CD4-positive, alpha-beta T cell treated with Interleukin-1 beta for 1 hour (primary cell): ENCODE measurements at regions not wholly inside any gene's neighbourhood (a gene's known extent, or its start where the extent isn't known, plus 50 kb on each side); places are given as distances from the start of the nearest gene placed in this dataset.

ENCODE experiments used
- DNase-seq, 2 donors: peaks; one replicate each; pipeline ENCODE4 v3.0.0-alpha.2; 2020 to 2022

GRCh38 chr4:128525992-128526630 is 238.5 kb upstream of the PGRMC2 start:
- DNase-seq, result no peak

- no peak for DNase-seq
Measured at GRCh38 chr4:128525387-128525786, 237.8 kb upstream of the PGRMC2 start.

DNA sequence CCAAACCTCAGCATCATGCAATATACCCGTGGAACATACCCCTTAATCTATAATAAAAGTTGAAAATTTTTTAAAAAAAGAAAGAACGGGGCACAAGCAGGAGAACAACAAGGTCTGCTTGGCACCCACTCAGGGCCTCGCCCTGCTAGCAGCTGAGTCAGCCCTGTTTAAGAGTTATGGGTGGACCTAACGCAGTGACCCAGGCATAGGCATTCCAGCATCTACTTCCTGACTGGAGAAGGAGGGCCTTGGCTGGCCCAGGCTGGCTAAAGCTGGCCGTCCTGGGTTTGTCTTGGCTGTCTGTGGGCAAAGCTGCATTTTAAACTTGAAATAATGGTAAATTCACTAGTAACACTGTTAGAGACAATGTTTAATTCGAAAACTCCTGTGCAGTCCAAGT is 236.7 kb upstream of the PGRMC2 start:
- no peak for DNase-seq

GRCh38 chr4:128521648-128522111 is 234.1 kb upstream of the PGRMC2 start:
- no peak for DNase-seq

DNA sequence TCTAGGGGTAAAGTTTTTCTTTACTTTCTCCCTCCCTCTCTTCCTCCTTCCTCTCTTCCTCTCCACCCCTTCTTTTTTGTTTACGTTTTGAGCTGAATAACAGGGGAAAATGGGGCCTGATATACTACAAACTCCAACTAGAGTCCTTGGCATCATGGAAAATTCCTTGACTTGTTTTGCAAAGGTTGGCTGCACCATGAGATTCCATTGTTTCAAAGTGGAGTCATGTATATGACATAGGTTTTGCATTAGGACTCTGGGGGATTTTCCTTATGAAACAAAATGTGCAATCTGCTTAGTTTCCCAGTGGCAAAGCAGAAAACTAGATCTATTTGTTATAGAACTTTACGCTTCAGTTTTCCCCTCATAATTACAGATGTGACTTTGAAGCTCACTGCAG is 233.5 kb upstream of the PGRMC2 start:
- DNase-seq, result no peak

DNA sequence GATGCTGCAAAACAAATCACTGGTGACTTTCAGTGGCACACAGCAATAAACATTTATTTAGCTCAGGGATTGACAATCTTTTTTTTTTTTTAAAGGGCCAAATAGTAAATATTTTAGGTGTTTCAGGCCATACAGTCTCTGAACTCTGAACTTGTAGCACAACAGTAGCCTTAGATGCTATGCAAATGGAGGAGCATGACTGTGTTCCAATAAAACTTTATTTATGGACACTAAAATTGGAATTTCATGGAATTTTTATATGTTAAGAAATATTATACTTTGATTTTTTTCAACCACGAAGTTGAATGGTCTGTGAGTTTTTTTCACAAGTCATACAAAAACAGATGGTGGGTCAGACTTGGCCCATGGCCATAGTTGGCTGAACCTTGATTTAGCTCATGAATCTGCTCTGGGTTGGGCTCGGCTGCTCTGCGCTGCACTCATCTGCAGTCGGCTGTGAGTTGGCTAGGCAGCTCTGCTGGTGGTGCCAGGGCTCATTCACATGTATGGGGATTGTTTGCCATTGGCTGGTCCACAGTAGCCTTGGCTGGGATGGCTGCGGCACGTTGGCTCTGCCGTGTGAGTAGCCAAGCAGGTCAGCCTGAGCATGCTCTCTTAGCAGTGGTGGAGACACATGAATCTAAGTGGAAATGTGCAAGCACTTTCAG is 231.7 kb upstream of the PGRMC2 start:
- DNase-seq, result no peak

DNA sequence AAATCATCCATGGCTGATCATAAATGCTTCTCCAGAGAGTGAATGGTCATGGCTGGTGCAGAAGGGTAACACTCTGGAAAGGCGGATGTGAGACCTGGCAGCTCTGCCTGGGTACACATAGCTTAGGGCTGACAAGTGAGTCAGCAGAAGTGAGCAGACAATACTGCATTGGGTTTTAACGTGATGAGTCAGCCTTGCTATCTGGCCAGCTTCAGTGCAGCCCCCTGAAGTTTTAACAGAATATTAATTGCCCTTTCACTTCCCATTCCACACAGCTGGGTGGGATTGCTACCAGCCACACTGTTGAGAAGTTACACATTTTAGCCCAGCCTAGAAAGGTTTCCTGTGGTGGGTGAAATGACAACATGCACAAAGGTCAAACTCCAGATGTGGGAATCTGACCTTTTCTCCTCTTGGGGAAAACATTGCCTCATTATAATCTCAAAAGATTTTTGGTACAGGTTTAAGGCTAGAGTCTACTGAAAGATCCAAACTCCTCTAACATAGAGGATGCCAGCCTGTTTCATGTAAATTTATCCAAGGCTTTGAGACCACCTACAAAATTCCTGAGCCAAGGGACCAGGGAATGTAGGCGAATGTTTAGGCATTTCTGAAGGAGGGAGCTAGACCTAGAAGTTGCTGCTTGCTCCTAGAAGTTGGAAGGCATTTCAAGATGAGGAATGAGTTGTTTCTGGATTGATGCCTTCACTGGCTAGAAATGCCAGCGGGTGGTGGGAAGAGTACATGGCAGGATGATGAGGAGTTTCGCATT is 230.3 kb upstream of the PGRMC2 start:
- DNase-seq, result peak in 1 of 2 donors; percentile 2

DNA sequence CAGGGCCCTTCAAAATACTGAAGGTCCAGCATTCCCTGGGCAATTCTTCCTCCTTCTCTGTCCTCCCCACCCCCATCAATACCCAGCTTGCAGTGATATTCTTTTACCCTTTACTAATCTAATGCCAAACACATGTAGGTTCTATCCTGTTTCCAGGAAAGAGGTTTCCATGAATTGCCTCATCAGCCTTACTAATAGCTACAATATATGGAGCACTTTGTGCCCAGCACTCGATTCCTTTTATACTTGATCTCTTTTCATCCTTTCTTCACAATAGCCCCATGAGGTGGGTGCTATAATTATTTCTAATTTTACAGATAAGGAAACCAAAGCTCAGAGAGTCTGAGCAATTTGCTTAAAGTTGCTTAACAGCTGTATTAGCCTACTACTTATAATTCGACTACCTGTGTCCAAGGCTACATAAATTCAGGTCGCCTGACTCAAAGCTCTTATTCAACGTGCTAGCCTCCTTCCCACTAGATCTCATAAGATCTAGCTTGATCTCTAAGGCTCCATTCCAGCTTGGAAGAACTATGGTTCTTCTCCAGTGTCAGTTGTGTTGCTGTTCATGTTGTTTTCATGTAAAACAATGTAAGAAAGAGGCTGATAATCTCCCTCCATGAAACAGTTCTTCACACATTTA is 229.6 kb upstream of the PGRMC2 start:
- DNase-seq, result no peak

GRCh38 chr4:128516301-128516969 is 228.8 kb upstream of the PGRMC2 start:
- no peak for DNase-seq

DNA sequence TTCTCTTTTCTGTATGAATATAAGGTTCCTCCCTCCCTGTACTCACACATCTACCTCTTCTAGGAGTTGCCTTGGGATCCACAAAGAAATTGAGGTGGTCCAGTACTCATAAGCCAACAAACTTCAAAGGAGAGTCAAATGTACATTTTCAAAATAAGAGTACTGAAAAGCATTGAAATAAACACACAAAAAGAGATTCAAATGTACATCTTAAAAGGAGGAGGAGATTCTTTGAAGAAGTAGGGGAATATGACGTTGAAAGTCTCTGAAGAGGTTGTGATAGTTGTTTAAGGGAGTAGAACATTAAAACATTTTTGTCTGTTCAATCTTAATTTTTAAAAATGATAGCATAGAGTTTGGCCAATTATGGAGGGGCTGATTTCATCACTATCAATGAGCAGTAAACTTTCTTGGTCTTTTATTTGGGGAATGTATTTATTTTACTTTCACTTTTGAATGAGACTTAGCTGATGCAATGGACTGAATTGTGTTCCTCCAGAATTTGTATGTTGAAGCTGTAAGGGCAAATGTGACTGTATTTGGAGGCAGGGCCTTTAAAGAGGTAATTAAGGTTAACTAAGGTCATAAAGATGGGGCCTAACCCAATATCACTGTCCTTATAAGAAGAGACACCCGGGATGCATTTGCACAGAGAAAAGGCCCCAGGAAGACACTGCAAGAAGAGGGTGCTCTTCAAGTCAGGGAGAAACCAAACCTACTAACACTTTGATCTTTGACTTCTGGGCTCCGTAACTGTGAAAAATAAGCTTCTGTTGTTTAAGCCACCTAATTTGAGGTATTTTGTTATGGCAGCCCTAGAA is 226.3 kb upstream of the PGRMC2 start:
- no peak for DNase-seq

DNA sequence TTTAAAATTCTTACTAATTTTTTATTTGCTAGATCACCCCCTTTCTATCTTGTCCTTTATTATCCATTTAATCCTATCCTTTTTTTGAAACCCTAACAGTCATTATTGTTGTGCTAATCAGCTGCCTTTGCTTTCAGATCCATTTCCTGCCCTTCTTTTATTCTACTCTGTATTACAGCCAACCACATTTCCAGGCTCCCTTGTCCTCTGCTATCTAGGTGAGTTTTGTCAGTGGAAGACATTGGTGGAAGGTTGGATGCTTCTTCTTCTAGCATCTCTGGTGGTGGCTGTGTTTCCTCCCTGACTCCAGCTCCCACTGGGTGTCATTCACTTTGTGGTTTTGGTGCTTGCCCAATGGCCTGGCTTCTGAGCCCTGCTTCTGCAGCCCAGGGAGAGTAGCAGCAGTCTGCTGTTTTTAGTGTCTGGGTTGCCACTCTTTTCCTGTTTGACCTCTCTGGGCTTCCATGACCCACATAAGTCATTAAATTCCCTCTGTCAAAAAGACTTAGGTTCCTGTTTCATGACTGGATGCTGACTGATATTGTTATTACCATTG is 225.2 kb upstream of the PGRMC2 start:
- no peak for DNase-seq

GRCh38 chr4:128512161-128512560 is 224.5 kb upstream of the PGRMC2 start:
- no peak for DNase-seq

DNA sequence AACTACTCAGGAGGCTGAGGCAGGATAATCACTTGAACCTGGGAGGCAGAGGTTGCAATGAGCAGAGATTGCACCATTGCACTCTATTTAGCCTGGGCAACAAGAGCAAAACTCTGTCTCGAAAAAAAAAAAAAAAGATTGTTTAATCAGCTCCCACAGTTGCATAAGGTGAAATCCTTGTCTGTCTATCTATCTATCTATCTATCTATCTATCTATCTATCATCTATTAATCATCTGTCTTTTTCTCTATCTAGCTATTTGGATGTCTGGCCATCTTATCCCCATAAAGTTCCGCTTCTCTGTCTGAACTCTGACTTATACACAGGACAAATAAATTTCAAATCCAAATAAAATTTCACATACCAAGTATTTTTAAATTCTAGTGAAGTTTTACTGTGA is 223.2 kb upstream of the PGRMC2 start:
- DNase-seq, result no peak

GRCh38 chr4:128502818-128503527 is 215.4 kb upstream of the PGRMC2 start:
- DNase-seq, result no peak

GRCh38 chr4:128501239-128501638 is 213.6 kb upstream of the PGRMC2 start:
- no peak for DNase-seq

DNA sequence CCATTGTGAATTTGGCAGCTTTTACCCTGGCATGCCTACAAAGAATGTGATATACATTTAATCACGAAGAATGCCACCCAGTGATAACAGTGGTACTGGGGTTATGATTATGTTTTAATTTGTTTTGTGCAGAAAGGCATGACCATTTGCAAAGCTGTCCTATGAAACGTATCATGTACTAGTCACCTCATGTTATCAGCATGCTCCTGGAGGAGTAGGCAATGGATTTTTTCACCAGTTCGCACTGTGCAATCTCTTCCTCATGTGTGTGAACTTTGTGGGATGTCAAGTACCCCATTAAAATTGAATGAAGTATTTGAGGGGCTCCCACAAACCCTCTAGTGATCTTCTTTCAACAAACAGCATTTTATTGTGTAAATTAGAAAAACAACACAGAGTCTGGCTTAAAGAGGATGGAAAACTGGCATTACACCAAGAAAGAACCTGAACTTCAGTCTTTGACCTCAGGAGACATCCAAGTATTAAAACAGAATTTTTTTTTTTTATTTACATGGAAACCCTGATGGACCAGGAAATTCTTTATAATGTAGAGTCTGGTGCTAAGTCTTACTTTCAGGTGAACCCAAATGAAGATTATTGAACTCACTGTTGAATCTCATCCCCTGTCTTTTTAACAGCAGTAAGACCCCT is 200.6 kb upstream of the PGRMC2 start:
- no peak for DNase-seq

DNA sequence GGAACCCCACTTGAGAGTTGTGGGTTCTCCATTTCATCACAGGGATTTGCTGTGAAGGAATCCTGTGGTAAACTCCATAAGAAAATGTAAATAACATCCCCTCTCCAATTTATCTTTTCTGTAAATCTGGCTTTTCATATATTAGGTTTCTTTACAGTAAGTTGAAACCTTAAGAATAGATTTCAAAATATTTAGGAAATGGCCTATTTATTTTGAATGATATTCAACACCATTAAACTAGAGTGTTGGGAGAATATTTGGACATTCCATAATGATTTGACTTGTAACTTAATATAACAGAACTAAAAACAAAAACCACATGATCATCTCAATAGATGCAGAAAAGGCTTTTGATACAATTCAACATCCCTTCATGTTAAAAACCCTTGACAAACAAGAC is 197.3 kb upstream of the PGRMC2 start:
- DNase-seq, result no peak

DNA sequence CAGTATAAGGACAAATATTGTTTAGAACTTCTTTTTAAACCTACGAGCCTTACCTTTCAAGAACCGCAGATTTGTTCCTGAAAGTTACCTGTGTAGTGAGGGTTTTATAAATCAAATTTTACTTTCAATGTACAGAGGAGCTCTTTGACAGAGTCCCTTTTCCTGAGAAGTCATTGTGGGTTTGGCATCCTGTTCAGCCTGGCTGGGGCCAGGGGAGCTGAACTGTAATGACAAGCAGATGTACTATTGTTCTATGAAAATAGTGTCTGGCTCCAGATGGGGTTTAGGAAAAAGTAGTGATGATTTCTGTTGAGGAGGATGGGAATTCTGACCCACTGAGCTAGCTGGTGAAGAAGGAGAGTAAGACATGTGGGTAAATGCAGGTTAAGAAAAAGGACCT is 196.2 kb upstream of the PGRMC2 start:
- DNase-seq, result no peak

- no peak for DNase-seq
Measured at GRCh38 chr4:128483041-128483440, 195.4 kb upstream of the PGRMC2 start.

DNA sequence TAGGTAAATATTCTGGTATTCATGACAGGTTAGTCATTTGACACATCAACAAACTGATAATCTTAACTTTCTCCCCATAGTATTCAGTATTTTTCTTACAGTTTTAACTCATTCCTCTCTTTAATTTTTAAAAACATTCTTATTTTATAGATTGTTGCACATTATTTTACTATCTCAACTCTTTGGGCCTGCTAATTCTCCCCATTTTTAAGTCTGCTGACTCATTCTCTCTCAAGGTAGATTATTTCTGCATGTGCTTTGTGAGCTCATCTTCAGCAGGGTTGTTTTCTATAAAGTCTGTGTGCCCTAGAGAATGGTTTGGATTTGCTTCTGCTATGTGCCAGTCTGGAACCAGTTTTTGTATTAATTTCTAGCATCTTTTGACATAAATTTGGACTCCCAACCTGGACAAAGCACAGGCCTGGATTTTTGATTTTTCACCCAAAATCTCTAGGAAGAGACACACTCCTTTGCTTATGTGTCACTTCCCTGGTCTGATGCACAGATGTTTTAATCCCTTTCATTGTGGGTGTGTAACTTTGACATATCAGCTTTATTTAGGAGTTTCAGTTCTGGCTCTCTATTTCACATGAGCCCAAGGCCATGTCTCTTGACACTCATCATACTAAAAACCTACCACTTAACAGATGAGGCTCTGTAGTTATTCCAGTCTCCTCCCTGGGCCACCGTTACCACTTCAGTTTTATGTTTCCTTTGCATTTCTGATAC is 194.3 kb upstream of the PGRMC2 start:
- no peak for DNase-seq
